GM18511 (cell line): ENCODE measurements at regions not wholly inside any gene's neighbourhood (a gene's known extent, or its start where the extent isn't known, plus 50 kb on each side); places are given as distances from the start of the nearest gene placed in this dataset.
A peak's percentile ranks its signal among the peaks of the same experiment; 100 is the strongest.

Source experiments
- ATAC-seq: cut with Tn5 transposase; IDR thresholded peaks from one replicate; pipeline ENCODE4 v1.9.1; 2021; ENCODE audit warnings: mild to moderate bottlenecking, moderate library complexity; ENCODE audit not compliant: unreplicated experiment

DNA sequence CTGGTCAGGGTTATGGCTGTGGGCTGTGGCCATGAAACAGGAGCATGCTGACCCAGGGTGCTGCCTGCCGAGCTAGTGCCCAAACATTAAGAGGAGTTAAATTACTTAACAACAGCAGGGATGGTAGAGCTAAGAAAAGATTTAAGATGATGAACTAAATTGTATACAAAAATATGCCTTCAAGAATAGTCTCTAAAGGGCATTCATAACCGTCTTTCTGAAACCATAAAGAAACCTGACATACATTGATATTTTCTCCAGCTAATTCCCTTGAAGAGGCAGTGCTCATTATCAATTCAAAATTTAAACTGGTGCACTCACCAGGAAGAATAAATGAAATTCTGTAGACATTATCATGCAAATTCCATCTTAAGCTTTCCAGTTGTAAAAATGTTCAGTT lies 265.8 kb upstream of the TAC1 start:
- no peak for ATAC-seq

GRCh38 chr7:97466999-97467740 lies 264.7 kb upstream of the TAC1 start:
- no peak for ATAC-seq

- ATAC-seq, result no peak
Measured at GRCh38 chr7:97468493-97468892, 263.4 kb upstream of the TAC1 start.

GRCh38 chr7:97470726-97471125 lies 261.2 kb upstream of the TAC1 start:
- no peak for ATAC-seq

DNA sequence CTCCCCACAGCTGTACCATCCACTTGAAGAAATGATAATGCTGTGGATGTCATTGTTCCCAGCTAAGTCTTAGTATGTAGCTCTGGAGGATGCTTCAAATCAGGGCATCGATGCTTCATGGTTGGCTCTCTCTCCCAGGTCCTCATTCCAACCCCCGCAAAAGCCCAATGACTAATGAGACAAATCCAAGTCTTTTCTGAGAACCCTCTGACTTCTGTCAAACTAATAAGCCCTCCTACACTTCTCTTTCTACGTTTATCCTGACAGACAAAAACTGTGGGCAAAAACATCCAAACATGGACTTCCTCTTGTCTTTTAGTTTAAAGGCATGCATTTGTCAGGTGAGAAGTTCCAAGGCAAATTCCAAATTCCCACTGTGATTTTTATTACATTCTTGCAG lies 260.4 kb upstream of the TAC1 start:
- no peak for ATAC-seq

DNA sequence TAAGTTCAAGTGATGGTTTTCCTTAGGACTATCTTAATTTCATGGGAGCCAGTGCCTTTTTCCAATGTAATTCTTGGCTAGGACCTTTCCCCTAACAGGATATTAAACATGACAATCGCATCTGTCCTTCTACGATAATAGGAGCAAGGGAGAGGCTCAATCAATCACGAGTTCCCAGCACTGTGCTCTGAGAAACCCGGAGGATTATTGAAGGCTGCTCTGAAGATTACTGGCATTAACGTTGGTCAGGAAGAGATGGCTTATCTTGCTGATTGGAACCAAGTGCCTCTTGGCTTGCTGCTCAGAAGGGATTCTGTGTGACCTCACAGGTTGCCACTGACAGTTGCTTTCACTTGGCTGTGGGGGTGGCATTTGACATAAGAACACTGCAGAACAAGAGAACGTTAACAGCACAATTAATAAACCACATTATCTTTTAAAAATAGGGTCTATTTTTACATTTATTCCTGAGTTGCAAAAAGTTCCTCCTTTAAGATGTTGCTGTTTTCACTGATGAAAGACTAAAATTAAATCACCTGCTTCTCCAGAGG lies 252.1 kb upstream of the TAC1 start:
- no peak for ATAC-seq

DNA sequence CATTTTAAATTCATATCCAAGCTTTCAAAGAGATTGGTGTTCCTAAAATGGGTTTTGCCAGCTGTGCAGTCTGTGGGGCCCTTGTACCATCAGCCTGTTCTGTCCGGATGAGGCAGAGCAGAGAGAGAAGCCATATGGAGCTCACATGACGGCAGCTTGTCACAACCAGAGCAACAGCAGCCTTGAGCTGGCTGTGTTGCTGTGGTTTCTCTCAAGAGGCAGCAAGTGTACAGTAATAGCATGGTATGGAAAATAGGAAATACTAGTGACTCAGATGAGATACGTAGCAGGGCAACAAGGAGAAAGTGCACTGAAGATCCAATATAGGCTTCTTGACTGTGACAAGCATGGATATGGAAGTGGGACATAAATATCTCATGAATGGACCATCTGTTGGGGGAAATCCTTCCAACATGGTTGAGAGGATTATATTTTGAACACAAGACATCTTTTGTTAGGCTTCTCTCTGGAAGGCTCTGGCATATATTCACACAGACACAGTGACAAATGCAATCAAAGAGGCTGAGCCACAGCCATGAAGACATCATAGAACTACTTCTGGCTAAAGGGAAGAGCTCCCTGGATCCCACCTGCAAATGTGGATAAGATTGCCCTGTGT lies 251.0 kb upstream of the TAC1 start:
- ATAC-seq, result no peak

DNA sequence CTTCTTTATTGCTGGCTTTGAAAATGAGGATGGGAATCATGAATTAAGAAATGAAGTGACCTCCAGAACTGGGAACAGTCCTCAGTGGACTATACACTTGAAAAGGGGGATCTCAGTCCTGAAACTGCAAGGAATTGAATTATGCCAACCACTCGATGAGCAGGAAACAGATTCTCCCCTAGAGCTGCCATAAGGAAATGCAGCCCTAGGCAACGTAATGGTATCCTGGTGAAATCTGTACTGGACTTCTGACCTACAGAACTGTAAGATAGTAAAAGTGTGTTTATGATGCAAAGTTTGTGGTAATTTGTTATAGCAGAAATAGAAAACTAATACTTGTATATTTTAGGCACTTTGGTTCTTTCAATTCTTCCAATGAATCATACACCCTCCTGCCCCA lies 236.4 kb upstream of the TAC1 start:
- no peak for ATAC-seq

- peak; percentile 72 for ATAC-seq
Measured at GRCh38 chr7:97499204-97499603, 232.7 kb upstream of the TAC1 start.

DNA sequence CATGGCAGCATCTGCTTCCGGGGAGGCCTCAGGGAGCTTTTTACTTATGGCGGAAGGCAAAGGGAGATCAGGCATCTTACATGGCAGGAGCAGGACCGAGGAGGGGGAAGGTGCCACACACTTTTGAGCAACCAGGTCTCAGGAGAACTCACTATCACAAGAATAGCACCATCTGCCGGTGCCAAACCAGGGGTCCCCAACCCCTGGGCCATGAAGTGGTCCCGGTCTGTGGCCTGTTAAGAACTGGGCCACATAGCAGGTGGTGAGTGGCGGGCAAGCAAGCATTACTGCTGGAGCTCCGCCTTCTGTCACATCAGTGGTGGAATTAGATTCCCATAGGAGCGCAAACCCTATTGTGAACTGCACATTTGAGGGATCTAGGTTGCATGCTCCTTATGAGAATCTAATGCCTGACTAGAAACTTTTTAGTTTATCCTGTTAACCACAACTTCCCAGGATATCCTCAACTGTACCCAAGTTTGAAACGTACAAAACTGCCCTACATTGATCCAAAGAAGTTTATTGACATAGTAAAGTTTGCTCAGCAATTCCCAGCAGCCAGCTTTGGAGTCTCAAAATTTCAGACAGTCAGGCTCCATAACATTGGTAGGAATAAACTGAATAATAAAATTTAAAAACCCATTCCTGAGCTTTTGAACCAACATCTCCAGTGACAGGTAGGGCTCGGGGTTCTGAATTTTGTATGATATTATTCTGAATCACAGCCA lies 228.4 kb upstream of the TAC1 start:
- ATAC-seq, result no peak

GRCh38 chr7:97506728-97507127 lies 225.2 kb upstream of the TAC1 start:
- peak; percentile 71 for ATAC-seq

GRCh38 chr7:97512441-97513207 lies 219.3 kb upstream of the TAC1 start:
- ATAC-seq, result peak; percentile 70

DNA sequence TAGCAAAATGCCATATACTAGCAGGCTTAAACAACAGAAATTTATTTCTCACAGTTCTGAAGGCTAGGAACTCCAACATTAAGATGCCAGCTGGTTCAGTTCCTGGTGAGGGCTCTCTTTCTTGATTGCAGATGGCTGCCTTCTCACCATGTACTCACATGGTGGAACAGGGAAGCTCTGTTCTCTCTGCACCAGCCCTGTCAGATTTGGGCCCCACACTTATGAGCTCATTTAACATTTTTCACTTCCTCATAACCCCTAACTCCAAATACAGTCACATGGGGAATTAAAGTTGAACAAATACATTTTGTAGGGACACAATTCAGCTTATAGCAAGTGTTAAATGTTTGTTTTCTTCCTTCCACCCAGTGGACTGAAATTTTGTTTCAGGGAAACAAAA lies 218.6 kb upstream of the TAC1 start:
- peak; percentile 80 for ATAC-seq

DNA sequence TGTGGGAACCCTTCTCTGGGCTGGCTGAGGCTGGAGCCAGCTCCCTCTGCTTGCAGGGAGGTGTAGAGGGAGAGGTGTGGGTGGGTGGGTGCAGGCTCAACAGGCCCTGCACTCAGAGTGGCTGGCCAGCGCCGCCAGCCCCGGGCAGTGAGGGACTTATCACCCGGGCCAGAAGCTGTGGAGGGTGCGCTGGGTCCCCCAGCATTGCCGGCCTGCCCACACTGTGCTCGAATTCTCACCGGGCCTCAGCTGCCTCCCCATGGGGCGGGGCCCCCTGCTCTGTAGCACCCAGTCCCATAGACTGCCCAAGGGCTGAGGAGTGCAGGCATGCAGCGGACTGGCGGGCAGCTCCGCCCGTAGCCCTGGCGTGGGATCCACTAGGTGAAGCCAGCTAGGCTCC lies 190.7 kb upstream of the TAC1 start:
- ATAC-seq, result no peak

- ATAC-seq, result no peak
Measured at GRCh38 chr7:97555857-97556421, 175.9 kb upstream of the TAC1 start.

GRCh38 chr7:97565665-97566064 lies 166.2 kb upstream of the TAC1 start:
- ATAC-seq, result no peak

DNA sequence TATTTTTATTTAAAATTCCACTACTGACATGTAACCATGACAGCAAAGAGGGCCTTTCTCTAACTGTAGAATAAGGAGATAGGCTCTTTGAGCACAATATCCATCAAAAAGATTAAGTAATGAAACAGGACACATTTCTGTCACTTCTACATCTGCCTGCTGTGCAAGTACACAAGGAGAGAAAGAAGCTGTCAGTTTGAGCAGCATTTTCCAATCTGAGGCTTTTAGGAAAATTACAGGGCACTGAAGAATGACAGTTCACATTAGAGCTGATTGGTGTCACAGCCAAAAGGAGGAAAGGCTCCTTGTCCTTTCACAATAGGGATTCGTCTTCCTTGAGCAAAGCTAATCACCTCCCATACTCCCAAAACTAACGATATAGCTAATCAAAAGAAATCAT lies 158.8 kb upstream of the TAC1 start:
- no peak for ATAC-seq

DNA sequence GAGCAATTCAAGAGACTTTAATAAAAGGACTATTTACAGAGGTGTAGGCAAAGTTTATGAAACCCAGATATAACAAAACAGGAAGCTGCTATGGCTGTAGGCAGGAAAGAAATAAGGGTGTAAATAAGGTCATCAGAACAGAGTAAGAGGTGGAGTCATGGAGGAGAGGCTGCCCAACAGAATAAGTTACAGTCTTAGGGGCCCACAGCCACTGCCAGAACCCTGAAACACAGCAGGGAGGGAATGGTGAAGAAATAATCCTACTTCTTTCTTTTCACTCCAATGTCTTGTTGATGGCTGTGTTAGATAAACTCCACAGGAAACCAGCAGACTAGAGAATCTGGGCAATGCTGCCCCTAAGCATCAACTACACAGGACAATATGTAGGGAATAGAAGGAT lies 155.8 kb upstream of the TAC1 start:
- ATAC-seq, result no peak

DNA sequence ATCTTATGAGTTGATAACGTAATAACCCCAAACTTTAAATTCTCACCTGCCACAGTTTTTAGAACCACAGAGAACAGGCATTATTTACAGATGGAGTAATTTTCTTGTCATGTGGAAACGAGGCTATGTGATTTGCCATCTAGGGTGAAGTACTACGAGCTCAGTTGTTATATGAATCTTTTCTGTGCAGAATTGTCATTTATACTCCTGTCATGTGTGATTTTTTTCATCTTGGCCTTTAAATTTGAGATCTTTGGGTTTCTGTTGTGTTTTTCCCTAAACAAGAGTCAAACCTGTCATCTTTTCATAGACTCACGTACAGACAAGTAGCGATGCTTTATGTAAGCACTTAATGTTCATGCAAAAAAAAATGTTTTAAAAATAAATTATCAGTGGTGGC lies 153.7 kb upstream of the TAC1 start:
- no peak for ATAC-seq

- ATAC-seq, result no peak
Measured at GRCh38 chr7:97580205-97580604, 151.7 kb upstream of the TAC1 start.

DNA sequence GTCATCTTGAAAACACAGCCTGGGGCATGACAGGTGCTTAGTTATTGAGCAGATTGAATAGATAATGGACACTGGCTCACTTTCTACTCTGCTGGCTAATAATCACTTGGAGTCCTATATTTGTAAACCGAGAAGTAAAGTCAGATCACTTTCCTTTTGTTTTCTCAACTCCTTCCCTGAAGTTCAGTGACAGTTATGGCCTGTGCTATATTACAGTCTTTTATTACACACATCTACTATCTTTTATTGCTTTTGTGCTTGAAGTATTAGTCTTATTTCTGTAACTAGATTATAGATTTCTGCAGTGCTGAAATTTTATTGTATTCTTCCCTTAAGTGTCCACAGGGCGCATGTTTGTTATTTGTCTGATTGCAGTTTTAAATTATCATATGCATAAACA lies 136.4 kb upstream of the TAC1 start:
- ATAC-seq, result no peak
